GM19043 (cell line): ENCODE measurements at regions not wholly inside any gene's neighbourhood (a gene's known extent, or its start where the extent isn't known, plus 50 kb on each side); places are given as distances from the start of the nearest gene placed in this dataset.

Experiments
- ATAC-seq: cut with Tn5 transposase; IDR thresholded peaks from one replicate; pipeline ENCODE4 v1.9.1; 2021; ENCODE audit warnings: low read depth; ENCODE audit not compliant: unreplicated experiment

DNA sequence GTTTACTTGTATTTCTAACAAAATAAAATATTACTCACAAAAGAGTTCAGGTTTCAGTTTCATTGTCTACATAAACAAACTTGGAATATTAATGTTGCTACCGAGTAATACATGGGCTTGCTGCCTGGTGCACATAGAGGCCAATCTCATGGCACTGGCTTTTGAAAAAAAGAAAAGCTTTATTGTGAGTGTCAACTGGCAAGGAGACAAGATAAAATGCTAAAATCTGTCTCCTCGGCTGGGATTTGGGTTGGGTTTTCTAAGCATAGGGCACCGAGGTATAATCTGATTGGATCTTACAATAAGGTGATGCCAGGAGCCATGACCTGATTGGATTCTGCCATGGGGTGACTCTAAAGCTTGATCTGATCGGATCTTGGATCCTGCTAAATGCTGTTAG is 1519.9 kb upstream of the MIR17HG start:
- no peak for ATAC-seq

DNA sequence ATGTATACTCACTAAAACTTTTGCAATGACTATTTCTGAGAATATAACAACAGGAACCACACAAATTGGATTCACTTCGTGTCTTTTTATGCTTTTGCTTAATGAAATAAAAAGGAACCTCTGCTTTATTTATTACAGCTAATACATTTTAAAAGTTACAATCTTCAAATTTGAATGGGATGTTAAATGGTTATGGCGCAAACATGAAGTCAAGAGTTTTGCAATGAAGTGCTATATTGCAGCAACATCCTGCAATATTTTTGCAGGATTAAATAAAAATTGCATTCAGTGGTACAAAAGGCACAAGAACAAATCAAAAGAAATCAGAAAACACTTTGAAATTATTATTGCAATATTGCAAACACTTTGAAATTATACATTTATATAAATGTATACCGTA is 1519.0 kb upstream of the MIR17HG start:
- ATAC-seq = no peak

DNA sequence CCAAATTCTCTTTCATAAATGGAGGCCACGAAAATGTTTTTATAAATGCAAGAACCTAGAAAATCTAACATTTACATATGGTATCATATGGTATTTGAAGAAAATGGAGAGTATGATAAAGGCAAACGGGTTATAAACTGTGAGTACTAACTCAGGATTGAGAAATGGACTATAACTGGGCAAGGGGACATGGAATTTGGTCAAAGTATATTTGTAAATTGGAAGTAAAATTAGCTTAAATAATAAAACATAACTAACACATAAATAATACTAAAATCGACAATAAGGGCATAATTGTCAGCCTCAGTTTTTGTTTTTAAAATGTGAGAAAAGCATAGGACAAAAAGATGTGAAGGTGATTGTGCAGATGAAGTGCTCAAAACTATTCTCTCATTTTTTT is 1516.3 kb upstream of the MIR17HG start:
- no peak for ATAC-seq

DNA sequence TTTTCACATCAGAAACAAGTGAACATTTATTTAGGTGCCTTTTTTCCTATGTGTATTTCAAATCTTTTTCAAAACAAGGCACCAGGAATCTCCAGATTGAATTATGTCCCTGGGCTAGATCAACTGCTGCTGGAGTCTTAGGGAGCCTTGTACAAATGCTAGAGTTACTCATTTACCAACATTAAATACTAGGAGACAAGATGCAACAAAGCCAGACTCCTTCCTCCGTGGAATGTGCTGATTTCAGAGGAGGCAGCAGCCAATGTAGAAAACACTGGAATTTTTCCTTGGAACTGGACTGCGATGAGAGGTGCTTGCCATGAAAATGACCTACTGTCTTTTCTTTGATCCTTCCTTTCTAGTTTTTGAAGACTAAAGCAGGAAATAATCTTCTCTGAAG is 1514.7 kb upstream of the MIR17HG start:
- no peak for ATAC-seq

DNA sequence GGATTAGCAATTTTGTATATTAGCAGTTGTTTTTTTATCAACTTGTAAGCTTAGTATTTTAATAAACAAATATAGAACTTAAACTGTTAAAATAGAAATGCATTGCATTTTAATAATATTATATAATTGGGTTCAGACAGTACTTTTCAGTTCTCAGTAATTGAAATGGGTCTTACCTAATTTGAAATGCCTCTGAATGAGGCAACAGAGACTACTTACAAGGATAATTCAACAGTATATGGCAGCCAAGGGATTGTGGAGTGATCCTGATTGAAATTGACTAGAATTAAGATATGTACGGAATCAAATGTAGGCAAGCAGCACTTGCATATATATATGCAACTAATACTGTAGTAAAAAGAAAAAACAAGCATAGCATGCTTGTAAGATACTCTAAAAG is 1503.9 kb upstream of the MIR17HG start:
- no peak for ATAC-seq

DNA sequence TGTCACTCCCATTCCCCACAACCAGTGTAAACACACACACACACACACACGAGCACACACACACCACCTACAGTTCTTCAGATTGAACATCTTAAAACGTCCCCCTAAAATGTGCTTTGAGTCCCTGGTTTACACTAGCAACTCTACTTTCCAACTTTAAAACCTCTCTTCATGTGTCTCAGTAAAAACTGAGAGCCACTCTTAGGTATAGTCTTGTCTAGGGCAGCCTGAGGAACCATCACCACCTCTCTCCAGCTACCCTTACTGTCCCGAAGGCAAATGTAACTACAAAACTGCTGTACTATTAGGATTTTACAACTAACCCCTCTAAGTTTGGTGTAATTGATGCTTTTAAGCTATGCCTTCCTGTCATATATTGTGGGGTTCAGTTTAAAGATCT is 1501.6 kb upstream of the MIR17HG start:
- ATAC-seq = no peak

DNA sequence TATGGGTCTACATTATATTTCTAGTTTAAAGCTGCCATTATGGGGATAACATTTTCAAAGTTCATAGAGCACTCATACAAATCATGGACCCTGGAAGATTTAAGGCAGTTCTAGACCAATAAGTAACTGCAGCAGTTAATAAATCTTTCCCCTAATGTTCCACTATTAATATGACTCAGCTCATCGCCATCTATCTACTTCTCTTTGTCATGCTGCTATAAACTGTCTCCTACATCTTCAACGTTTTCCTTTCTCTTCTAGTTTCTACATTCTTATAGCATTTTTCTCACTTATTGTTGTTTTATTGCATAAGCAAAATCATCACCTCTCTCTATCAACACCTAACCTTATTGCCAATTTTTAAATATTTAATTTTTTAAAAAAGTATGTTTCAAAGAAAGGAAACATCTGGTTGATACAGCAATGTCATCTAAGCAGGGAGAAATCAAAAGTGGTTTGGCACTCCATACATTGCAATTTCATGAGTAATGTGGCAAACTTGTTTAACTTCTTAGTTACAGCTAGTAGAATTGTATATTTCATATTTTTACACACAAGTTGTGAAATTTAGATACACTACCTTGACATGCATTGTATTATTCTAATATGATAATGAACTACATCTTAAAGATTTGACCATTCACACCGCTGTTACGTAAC is 1500.4 kb upstream of the MIR17HG start:
- no peak for ATAC-seq

DNA sequence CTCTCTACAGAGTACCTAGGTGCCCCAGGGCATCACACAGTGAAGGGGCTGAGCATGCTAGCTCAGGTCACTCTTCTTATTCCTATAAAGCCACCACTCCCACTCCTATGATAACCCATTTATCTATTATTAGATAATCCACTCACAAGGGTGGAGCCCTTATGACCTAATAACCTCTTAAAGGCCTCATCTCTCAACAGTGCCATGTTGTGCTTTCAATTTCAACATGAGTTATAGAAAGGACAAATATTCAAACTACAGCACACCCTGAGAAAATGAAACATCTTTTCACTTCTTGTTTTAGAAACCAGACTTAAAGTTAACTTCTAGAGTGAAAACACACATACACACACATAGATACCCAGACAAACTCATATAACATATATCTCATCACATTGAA is 1494.9 kb upstream of the MIR17HG start:
- no peak for ATAC-seq

DNA sequence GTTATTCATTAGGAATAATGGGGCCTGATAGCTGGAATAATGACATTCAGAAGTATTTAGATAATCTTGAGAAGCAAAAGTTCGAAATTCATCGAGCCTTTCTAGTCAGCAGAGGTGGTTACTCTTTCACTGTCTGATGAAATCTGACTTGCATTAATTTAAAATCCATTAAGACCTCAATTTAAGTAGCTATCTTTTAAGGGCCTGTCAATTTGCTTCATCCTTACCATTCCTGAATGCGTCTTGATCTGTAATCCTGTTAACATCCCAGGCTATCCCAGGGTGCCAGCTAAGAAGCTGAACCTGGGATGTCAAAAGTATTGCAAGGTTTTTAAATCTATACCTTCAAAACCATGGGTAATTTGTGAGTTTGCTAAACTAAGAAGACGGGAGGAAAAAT is 1491.0 kb upstream of the MIR17HG start:
- no peak for ATAC-seq

DNA sequence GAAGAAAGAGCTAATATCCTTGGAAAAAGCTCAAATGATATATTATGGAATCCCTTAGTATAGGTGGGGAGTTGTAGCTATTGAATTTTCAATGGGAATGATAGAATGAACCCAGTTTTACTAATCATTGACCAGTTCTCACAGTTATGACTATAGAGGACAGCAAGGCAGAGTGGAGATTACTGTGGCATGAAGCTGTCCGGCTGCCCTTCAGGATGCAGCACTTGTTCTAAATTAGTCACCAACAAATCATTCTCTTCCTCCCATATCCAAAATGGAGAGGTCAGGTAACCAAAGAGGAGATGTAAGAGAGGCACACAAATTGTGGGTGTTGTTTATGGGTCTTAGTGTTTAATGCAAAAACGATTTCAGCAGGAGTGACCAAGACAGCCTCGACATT is 1490.0 kb upstream of the MIR17HG start:
- ATAC-seq = no peak

DNA sequence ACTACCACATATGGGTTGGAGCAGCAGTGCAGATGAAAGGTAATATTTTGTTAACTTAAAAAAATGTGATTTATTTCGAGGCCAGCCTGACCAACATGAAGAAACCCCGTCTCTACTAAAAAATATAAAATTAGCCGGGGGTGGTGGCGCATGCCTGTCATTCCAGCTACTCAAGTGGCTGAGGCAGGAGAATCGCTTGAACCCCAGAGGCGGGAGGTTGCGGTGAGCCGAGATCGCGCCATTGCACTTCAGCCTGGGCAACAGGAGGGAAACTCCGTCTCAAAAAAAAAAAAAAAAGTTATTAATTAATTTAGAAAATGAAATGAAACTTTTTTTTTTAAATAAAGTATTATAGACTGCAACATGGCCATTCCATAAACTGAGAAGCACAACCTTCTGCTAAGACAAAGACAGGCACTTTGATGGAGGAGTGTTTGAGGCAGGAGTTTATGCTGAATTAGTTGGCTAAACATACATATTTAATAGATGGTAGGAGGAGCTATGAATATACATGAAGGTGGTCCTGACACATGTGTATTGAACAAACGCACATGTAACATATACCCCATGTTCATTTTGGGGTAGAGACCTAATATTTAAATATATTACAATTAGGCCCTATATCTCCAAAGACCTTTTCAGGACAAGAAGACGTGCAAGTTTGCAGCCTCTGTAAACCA is 1485.3 kb upstream of the MIR17HG start:
- ATAC-seq = no peak

DNA sequence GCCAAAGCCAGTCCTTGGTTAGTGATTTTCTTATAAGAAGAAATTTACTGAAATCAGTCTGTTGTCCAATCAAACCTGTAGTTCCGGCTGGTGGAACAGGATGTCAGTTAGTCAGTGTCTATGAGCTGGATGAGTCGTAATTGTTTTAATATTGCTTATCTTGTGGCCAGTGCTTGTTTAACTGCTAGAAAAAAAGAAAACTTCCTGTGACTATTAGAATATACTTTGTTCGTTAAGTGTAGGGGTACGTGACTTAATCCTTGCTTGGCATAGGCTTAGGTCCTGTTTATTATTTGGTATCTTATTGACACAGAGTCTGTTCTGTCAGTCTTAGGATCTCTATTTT is 1484.8 kb upstream of the MIR17HG start:
- no peak for ATAC-seq

DNA sequence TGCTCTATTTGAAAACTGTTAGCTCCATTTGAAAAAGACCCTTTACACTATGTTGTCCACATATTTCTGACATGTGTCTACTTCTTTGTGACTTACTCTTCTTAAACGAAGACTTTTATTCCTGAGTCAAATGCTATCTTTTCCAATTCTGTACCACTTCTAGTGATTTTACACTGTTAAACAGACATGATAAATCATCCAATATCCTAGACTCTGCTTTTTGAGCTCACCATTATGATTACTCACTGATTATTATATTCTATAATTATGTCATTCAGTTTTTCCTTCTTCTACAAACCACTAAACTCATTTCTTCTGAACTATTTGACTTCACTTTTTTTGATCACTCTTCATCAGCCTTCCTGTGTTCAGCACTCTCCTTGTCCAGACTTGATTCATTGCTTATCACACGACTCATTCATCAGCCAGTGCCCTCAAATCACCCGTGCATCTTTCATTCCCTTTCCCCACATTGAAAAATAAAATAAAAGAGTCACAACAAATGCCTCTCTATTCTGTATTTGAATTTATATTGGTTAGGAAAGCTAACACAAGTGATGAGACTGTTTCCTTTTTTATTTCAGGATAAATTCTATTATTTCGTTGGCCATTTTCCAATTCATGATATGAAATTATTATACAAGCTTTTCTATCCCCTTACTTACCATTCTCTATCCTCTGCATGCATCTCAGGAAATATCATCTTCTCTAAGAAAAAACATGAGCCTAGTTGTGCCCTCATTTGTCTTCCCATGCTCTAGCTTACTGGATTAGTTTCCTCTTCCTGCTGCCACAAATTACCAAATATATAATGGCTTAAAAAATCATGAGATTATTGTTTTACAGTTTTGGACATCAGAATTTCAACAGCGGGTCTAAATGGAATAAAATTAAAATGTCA is 1482.1 kb upstream of the MIR17HG start:
- ATAC-seq = no peak

DNA sequence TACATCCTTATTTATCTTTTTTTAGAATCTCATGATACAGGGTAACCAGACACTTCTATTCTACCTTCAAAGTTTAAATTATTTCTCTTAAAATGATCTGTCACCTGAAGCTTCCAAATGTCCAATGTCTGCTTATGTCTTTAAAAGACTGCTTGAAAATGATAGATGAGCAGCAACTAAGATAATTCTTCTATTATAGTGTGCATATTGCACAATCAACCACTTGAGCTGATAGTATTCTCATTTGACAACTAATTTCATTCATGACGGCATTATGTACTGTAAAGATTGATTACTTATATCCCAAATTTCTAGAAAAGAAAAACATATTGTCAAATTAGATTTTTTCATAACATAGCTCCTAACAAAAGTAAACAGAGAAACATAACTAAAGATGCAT is 1478.2 kb upstream of the MIR17HG start:
- no peak for ATAC-seq

DNA sequence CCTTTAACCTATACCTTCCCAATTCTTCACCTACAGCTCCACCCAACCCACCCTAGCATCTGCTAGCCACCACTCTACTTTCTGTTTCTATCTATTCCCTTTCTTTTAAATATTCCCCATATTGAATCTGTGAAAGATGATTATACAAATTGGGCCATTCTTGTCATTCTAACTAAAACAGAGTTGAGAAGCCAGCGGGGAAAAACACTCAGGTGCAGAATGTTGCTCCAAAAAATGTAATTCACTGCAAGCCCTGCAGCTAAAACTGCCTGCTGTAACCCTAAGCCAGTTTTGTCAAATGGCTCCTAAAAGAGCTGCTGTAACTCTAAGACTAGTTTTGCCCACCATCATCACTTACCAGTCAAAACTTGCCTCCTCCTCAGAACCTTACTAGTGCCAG is 1468.6 kb upstream of the MIR17HG start:
- ATAC-seq = no peak

DNA sequence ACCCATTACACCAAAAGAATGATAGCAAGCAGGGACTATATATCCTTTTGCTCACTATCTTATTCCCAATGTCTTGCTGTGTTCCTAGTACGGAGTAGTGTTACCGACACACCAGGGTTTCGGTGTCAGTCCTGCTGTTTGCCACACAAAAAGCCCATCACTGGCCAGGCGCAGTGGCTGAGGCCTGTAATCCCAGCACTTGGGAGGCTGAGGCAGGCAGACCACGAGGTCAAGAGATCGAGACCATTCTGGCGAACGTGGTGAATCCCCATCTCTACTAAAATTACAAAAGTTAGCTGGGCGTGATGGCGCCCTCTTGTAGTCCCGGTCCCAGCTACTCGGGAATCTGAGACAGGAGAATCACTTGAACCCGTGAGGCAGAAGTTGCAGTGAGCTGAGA is 1467.3 kb upstream of the MIR17HG start:
- ATAC-seq = no peak

DNA sequence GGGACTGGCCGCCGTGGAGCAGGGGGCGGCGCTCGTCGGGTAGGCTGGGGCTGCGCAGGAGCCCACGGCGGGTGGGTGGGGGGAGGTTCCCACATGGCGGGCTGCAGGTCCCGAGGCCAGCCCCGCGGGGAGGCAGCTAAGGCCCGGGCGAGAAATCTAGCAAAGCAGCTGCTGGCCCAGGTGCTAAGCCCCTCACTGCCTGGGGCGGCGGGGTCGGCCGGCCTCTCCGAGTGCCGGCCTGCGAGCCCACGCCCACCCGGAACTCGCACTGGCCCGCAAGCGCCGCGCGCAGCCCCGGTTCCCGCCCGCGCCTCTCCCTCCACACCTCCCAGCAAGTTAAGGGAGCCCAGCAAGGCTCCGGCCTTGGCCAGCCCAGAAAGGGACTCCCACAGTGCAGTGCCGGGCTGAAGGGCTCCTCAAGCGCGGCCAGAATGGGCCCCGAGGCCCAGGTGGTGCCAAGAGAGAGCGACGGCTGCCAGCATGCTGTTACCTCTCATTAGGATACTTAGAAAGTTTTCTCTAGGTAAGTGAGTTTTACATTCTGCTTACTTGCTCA is 1463.5 kb upstream of the MIR17HG start:
- no peak for ATAC-seq

DNA sequence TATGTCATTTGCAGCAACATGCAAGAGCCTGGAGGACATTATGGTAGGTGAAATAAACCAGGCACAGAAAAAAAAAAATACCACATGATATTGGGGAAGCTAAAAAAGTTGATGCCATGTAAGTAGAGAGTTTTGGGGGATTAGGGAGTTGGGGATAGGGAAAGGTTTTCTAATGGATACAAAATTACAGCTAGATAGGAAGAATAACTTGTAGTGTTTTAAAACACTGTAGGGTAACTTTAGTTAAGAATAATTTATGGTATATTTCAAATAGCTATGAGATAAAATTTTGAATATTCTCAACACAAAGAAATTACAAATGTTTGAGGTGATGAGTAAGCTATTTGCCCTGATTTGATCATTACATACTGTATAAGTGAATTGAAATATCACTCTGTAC is 1456.7 kb upstream of the MIR17HG start:
- ATAC-seq = no peak

DNA sequence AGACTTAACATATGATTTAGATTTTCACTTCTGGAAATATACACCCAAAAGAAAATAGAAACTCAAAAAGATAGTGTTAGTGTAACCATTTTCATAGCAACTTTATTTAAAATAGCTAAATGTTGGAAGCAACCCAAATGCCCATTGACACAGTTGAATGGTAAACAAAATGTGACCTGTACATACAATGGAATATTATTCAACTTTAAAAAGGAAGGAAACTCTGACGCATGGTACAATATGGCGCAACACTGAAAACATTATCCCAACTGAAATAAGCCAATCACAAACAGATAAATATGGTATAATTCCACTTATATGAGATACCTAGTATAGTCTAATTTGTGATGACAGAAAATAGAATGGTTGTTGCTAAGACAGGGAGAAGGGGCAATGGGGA is 1456.1 kb upstream of the MIR17HG start:
- no peak for ATAC-seq

DNA sequence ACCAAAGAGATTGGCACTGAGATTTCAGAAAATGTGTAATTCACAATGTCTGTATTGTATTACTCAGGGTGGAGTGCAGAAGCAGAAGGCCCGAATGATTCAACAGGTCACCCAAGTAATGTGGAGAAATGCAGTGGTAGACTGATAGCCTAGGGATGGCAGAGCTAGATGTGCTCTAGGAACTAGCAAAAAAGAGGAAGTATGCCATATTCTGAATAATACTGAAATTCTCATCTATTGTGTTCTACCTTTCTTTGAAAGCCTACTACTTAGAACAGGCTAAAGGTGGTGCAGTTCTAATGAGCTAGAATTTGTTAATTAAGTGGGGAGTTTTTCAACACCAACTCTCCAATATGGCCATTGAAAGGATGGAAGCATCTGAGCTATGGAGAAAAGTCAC is 1449.8 kb upstream of the MIR17HG start:
- peak; percentile 57 for ATAC-seq

DNA sequence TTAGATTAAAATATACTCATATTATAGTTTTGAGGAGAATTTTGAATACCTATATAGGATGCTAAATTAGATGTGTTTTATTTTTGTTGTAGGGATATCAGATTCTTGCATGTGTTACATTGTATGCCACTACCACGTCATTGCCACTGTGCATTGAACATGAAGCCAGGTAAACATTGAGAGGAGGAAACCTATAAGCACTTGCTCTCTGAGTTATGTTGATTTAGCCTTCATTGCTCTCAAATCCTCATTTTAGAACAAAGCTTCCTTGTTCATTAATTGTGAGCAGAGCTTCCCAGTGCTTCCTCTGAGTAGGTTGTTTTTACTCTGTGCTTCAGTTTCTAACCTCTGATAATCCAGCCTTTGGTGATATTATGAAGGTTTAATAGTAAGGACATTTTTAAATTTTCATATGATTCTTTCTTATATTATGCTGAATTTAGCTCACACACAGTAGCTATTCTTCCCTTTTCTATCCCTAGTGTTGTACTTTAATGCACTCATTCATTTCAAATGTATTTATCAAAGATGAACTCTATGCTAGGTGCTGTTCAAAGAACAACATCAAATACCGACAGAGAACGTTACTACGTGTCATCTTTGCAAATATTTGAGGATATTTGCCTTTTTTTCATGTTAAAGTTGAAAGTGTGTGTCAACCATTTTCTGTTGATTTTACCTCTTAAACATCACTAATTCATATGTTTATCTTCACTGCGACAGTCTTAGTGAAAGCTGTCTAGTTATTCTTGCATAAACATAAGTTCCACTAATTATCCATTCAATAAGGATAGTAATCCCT is 1448.0 kb upstream of the MIR17HG start:
- ATAC-seq = no peak
